Activated naive CD4-positive, alpha-beta T cell treated with anti-CD3 and anti-CD28 coated beads, Interleukin-2, amount 50 U/mL, for 24 hours (primary cell): ENCODE measurements at regions not wholly inside any gene's neighbourhood (a gene's known extent, or its start where the extent isn't known, plus 50 kb on each side); places are given as distances from the start of the nearest gene placed in this dataset.
"Not testable (repeated sequence)": the region's sequence is repeated elsewhere in the genome, so short reads cannot be mapped to it uniquely, and the experiment has no call there.

Source experiments
- H3K27ac Mint-ChIP-seq: one replicate; pipeline ENCODE4 v1.8.0; 2021; ENCODE audit warnings: mild to moderate bottlenecking, mixed read lengths
- H3K27me3 Mint-ChIP-seq: one replicate; pipeline ENCODE4 v1.8.0; 2021; ENCODE audit warnings: mixed read lengths
- H3K36me3 Mint-ChIP-seq: one replicate; pipeline ENCODE4 v1.8.0; 2021; ENCODE audit warnings: mixed read lengths
- H3K4me1 Mint-ChIP-seq: one replicate; pipeline ENCODE4 v1.8.0; 2021; ENCODE audit warnings: mixed read lengths
- H3K4me3 Mint-ChIP-seq: one replicate; pipeline ENCODE4 v1.8.0; 2021; ENCODE audit warnings: mild to moderate bottlenecking, mixed read lengths
- H3K9me3 Mint-ChIP-seq: one replicate; pipeline ENCODE4 v1.8.0; 2021; ENCODE audit warnings: mixed read lengths

DNA sequence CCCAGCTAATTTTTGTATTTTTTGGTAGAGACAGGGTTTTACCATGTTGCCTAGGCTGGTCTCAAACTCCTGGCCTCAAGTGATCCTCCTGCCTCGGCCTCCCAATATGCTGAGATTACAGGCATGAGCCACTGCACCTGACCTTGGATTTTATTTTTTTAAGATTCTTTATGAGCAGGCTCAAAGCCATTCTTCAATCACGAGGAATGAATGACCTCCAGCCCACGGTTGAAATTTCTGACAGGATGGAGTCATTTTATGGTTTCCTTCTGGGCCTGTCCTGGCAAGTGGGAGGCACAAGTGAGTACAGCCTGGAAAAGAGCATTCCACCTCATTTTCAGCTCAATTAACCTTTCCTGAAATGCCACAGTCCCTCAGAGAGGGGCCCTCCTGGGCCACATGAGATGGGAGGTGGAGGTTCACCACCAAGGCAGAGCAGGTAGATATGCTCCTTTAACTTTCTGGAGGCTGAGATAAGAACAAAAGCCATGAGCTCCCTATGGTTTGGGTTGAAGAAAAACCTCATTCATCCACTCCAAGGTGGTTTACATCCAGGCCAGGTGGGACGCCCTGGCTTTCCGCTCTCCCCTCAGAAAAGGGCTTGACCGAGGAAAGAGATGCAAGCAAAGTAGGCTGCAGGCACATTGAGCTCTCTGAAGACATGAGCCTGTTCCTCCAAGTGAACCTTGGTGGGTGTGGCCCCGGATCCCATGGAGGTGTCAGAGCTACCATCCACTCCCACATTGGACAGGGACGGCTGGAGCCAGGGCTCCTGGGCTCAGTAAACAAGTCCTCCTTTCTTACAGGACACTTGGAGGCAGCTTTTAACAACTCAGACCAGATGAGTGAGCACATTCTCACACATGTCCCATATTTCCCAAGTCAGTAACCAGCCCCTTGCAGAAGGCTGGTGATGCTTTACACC lies 208.5 kb upstream of the SSTR4 start:
- no peaks in the 10 kb centered on the region for H3K27me3 Mint-ChIP-seq
- H3K4me1 Mint-ChIP-seq: no peaks in the 10 kb centered on the region
- H3K27ac Mint-ChIP-seq: no peak overlapping the region
- no peaks in the 10 kb centered on the region for H3K36me3 Mint-ChIP-seq
- no peaks in the 10 kb centered on the region for H3K9me3 Mint-ChIP-seq
- H3K4me3 Mint-ChIP-seq: no peak overlapping the region

DNA sequence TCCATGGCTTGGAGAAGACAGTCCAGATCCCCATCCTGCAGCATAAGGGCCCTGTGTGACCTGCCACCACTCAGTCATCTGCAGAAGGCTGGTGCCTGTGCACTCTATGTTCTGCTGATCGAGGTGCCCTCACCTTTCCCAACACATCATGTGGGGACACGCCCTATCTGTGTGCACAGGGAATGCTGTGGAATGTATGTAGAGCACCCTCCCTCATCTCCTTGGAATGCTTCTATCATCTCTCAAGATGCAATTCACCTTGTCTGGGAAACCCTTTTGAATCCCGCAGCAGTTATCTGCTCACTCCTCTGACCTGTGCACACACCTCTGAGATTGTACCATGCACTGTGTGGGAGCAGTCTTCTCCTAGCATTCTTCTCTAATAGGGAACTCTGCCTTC lies 207.2 kb upstream of the SSTR4 start:
- Mint-ChIP-seq H3K4me1 (no peaks in the 10 kb centered on the region), H3K36me3 (no peaks in the 10 kb centered on the region), H3K27ac (no peak overlapping the region), H3K4me3 (no peak overlapping the region), H3K27me3 (no peaks in the 10 kb centered on the region), H3K9me3 (no peaks in the 10 kb centered on the region)

- Mint-ChIP-seq H3K36me3 (no peaks in the 10 kb centered on the region), H3K4me3 (no peak overlapping the region), H3K4me1 (no peaks in the 10 kb centered on the region), H3K9me3 (no peaks in the 10 kb centered on the region), H3K27ac (no peak overlapping the region), H3K27me3 (no peaks in the 10 kb centered on the region)
Observed at GRCh38 chr20:22829356-22829755, 205.8 kb upstream of the SSTR4 start.

DNA sequence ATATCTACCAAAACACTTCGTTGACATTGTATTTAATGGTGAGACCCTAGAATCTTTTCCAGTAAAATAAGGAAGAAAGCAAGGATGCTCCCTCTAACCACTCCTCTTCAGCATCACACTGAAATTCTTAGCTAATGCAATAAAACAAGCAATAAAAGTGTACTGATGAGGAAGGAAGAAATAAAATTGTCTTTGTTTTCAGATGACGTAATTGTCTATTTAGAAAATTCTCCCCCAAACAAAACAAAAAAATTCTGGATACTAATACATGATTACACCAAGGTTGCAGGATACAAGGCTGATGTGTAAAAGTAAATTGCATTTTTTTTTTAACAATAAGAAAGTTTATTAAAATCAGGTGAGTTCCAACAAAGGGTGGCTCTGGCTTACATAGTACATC lies 205.0 kb upstream of the SSTR4 start:
- Mint-ChIP-seq H3K9me3 (no peaks in the 10 kb centered on the region), H3K36me3 (no peaks in the 10 kb centered on the region), H3K27me3 (no peaks in the 10 kb centered on the region), H3K4me1 (no peaks in the 10 kb centered on the region), H3K4me3 (no peak overlapping the region), H3K27ac (no peak overlapping the region)

GRCh38 chr20:22830715-22831114 lies 204.4 kb upstream of the SSTR4 start:
- not testable (repeated sequence) for H3K36me3 Mint-ChIP-seq, H3K27me3 Mint-ChIP-seq, H3K4me1 Mint-ChIP-seq, H3K9me3 Mint-ChIP-seq, H3K4me3 Mint-ChIP-seq, H3K27ac Mint-ChIP-seq

GRCh38 chr20:22833851-22834250 lies 201.3 kb upstream of the SSTR4 start:
- Mint-ChIP-seq H3K4me1 (no peaks in the 10 kb centered on the region), H3K36me3 (no peaks in the 10 kb centered on the region), H3K9me3 (no peaks in the 10 kb centered on the region), H3K4me3 (no peak overlapping the region), H3K27ac (no peak overlapping the region), H3K27me3 (no peaks in the 10 kb centered on the region)

GRCh38 chr20:22834651-22835256 lies 200.4 kb upstream of the SSTR4 start:
- no peaks in the 10 kb centered on the region for H3K36me3 Mint-ChIP-seq
- no peak overlapping the region for H3K27ac Mint-ChIP-seq
- no peaks in the 10 kb centered on the region for H3K27me3 Mint-ChIP-seq
- H3K4me1 Mint-ChIP-seq: no peaks in the 10 kb centered on the region
- H3K4me3 Mint-ChIP-seq: no peak overlapping the region
- no peaks in the 10 kb centered on the region for H3K9me3 Mint-ChIP-seq

DNA sequence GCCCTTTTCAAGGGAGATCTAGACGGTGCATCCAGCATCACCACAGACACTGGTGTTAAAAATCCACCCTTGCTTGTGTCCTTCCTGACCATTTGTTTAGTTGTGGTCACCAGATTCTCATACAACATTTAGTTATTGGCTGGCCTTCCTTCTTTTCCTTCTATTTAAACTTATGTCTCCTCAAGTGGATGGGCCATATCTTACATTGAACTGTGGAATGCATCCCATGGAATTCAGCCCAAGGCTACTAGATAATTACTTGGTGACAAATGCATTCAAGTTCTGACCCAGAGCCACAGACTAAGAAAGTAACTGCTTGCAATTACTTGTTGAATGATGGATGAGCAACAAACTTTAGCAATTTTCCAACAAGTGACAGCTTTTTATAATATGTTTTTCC lies 198.9 kb upstream of the SSTR4 start:
- no peak overlapping the region for H3K4me3 Mint-ChIP-seq
- H3K36me3 Mint-ChIP-seq: no peaks in the 10 kb centered on the region
- no peaks in the 10 kb centered on the region for H3K27me3 Mint-ChIP-seq
- H3K4me1 Mint-ChIP-seq: no peaks in the 10 kb centered on the region
- H3K9me3 Mint-ChIP-seq: no peaks in the 10 kb centered on the region
- H3K27ac Mint-ChIP-seq: no peak overlapping the region

DNA sequence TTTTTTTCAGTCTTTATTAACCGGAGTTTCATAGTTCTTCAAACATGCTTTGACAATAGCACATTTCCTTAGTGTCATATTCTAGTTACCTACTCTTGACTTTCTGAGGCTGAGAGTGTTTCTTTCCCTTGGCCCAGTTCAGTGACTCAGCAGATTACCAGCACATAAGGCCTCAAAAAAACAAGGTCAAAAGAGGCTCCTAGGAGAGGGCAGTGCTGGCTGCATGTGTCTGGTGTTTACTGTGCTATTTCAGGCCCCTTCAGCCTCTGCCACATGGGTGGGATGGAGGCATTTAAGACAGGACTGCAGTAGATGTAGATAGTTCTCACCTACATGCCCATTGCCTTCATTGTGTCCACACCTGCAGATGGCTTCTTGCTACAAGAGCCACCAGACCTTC lies 198.2 kb upstream of the SSTR4 start:
- Mint-ChIP-seq H3K4me3 (no peak overlapping the region), H3K36me3 (no peaks in the 10 kb centered on the region), H3K27ac (no peak overlapping the region)

GRCh38 chr20:22838001-22838400 lies 197.1 kb upstream of the SSTR4 start:
- Mint-ChIP-seq H3K4me3 (no peak overlapping the region), H3K9me3 (no peaks in the 10 kb centered on the region), H3K36me3 (no peaks in the 10 kb centered on the region), H3K27me3 (no peaks in the 10 kb centered on the region), H3K27ac (no peak overlapping the region), H3K4me1 (no peaks in the 10 kb centered on the region)

More for the DNA sequence above, 198.2 kb upstream of the SSTR4 start:
- Mint-ChIP-seq H3K27me3 (no peaks in the 10 kb centered on the region), H3K4me1 (no peaks in the 10 kb centered on the region), H3K9me3 (no peaks in the 10 kb centered on the region)

GRCh38 chr20:22841846-22842245 lies 193.3 kb upstream of the SSTR4 start:
- H3K4me1 Mint-ChIP-seq: no peaks in the 10 kb centered on the region
- H3K4me3 Mint-ChIP-seq: no peak overlapping the region
- no peak overlapping the region for H3K27ac Mint-ChIP-seq
- H3K27me3 Mint-ChIP-seq: no peaks in the 10 kb centered on the region
- no peaks in the 10 kb centered on the region for H3K9me3 Mint-ChIP-seq
- no peaks in the 10 kb centered on the region for H3K36me3 Mint-ChIP-seq

- H3K27me3 Mint-ChIP-seq: no peaks in the 10 kb centered on the region
- H3K4me3 Mint-ChIP-seq: no peak overlapping the region
- H3K36me3 Mint-ChIP-seq: no peaks in the 10 kb centered on the region
- peaks cover 4% of the 10 kb centered on the region for H3K9me3 Mint-ChIP-seq
- no peak overlapping the region for H3K27ac Mint-ChIP-seq
- H3K4me1 Mint-ChIP-seq: no peaks in the 10 kb centered on the region
Observed at GRCh38 chr20:22842793-22843192, 192.3 kb upstream of the SSTR4 start.

GRCh38 chr20:22844959-22845358 lies 190.2 kb upstream of the SSTR4 start:
- no peaks in the 10 kb centered on the region for H3K4me1 Mint-ChIP-seq
- no peak overlapping the region for H3K4me3 Mint-ChIP-seq

GRCh38 chr20:22846863-22847262 lies 188.2 kb upstream of the SSTR4 start:
- H3K4me1 Mint-ChIP-seq: no peaks in the 10 kb centered on the region
- peaks cover 5% of the 10 kb centered on the region for H3K9me3 Mint-ChIP-seq
- H3K27ac Mint-ChIP-seq: no peak overlapping the region
- H3K4me3 Mint-ChIP-seq: no peak overlapping the region
- peaks cover 2% of the 10 kb centered on the region for H3K27me3 Mint-ChIP-seq
- H3K36me3 Mint-ChIP-seq: no peaks in the 10 kb centered on the region

More at GRCh38 chr20:22844959-22845358, 190.2 kb upstream of the SSTR4 start:
- Mint-ChIP-seq H3K9me3 (peaks cover 5% of the 10 kb centered on the region), H3K36me3 (no peaks in the 10 kb centered on the region), H3K27ac (no peak overlapping the region), H3K27me3 (no peaks in the 10 kb centered on the region)

- H3K27me3 Mint-ChIP-seq: peaks cover 2% of the 10 kb centered on the region
- H3K36me3 Mint-ChIP-seq: no peaks in the 10 kb centered on the region
Observed at GRCh38 chr20:22848364-22848763, 186.7 kb upstream of the SSTR4 start.

GRCh38 chr20:22851679-22852346 lies 183.3 kb upstream of the SSTR4 start:
- not testable (repeated sequence) for H3K4me3 Mint-ChIP-seq, H3K27ac Mint-ChIP-seq, H3K9me3 Mint-ChIP-seq, H3K4me1 Mint-ChIP-seq, H3K27me3 Mint-ChIP-seq, H3K36me3 Mint-ChIP-seq

More at GRCh38 chr20:22848364-22848763, 186.7 kb upstream of the SSTR4 start:
- Mint-ChIP-seq H3K4me3 (no peak overlapping the region), H3K9me3 (peaks cover 5% of the 10 kb centered on the region), H3K27ac (no peak overlapping the region), H3K4me1 (no peaks in the 10 kb centered on the region)
